ENCODE measurements at regions not wholly inside any gene's neighbourhood (a gene's known extent, or its start where the extent isn't known, plus 50 kb on each side); places are given as distances from the start of the nearest gene placed in this dataset.

- no peak for DNase-seq (ENCODE audit: low read depth)
These were observed 325.2 kb downstream of the MN1 start for GRCh38 chr22:27476318-27476717.

DNA sequence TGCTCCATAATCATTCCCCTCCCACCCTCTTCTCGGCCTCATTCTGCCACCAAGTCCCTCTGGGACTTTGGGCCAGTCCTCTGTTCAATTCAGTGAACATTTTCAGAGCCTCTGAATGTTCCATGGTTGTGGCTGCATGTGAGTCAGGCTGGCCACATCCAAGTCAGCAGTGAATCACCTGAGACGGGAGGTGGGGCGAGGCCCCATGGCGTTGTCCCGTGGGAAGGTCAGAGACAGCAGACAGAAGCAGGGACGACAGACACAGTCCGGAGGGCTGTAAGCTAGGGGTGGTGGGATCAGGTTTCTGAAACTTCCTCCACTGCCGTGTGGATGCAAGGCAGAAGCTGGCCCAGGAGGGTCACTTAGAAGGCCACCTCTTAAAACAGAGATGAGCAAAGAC lies 324.8 kb downstream of the MN1 start:
- no peak for DNase-seq (ENCODE audit: low read depth)

DNA sequence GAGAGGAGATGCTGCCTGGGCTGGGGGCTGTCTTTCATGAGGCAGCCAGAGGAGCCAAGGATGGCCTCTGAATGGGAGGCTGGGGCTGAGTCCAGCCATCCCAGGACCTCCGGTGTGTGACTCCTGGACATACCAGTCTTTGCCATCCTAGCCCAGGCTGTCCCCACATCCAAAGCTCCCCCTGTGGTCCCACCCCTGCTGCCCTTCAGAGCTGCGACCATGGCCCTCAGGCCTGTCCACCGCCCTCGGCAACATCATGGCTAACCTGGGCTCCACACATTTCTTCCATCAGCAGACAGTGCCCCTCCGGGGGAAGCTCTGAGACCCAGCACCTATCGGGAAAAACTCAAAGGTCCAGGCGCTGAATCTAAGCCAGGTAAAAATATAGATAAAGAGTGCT lies 324.4 kb downstream of the MN1 start:
- no peak for DNase-seq (ENCODE audit: low read depth)

DNA sequence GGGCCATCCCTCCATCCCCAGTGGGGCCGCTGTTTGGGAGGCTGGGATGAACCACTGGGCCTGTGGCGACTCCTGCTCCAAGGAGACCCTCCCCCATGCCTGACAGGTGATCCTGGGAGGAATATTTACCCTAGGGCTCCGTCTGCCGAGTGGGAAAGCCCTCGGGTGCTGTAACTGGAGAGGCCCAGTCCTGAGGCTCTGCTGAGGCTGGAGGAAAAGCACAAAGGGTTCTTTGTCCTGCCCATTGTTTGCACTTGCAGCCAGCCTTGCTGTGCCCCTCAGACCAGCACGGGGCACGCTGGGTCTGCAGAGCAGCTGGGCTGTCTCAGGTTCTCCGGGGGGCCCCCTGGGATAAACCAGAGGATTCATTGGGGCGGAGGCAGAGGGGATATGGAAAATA lies 321.1 kb downstream of the MN1 start:
- no peak for DNase-seq (ENCODE audit: low read depth)

DNA sequence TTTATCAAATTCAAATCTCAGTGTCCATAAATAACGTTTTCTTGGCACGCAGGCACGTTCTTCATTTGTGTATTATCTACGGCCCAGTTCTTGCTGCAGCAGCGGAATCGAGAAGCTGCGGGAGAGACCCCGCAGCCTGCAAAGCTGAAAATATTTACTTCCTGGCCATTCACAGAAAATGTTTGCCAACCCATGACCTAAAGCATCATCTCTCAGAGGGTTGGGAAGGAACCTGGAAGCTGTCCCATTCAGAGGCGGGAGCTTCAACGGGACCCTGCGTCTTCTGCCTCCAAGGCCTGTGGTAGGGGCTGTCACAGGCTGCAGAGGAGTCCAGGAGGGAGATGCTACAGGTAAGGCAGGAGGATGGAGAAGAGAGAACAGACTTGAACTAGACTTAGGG lies 319.2 kb downstream of the MN1 start:
- DNase-seq (ENCODE audit: low read depth) = no peak

DNA sequence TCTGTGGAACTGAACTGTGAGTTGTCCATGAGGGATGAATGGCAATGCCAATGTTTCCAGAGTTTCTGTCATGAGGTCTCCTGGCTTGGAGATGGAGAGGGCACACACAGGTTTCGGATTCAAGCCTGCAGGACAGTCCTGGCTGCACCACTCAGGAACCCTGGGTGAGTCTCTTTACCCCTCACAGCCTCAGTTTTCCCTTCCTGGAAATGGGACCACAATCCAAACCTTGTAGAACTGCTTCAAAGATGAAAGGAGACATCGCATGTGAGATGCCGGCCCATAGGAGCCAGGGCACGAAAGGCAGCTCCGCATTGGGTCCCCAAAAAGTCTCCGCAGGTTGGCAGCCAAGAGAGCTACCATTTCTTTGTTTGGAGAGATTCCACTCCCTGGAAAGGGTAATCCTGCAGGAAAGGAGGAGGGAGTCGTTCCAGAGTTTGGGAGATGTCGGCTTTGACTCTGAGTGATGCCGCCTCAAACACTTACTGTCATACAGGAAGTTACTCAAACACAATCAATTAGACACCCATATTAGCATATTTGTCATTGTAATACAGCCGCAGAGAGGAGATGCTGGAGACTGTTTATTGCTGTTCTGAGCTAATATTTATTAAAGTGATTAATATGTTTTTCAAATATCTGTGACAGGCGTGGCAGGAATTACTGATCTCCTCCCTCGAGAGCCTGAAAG lies 318.3 kb downstream of the MN1 start:
- DNase-seq (ENCODE audit: low read depth) = no peak

DNA sequence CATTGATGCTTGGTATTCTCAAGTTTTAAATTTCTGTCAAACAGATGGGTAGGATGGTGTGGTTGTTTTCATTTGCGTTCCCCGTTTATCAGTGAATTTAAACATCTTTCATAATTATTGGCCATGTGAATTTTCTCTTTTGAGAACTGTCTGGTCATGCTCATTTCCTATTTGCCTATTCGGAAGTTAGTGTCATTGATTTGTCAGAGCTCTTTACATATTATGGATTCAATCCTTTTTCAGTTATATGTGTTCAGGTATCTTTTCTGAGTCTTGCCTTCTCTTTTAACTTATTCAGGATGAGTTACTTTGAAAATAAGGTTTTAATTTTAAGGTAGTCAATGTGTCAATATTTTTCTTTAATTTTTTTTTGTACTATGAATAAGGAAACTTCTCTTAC lies 315.7 kb downstream of the MN1 start:
- no peak for DNase-seq (ENCODE audit: low read depth)

GRCh38 chr22:27487600-27488452 lies 313.7 kb downstream of the MN1 start:
- DNase-seq (ENCODE audit: low read depth) = no peak

GRCh38 chr22:27488456-27489177 lies 312.9 kb downstream of the MN1 start:
- DNase-seq (ENCODE audit: low read depth) = no peak

DNA sequence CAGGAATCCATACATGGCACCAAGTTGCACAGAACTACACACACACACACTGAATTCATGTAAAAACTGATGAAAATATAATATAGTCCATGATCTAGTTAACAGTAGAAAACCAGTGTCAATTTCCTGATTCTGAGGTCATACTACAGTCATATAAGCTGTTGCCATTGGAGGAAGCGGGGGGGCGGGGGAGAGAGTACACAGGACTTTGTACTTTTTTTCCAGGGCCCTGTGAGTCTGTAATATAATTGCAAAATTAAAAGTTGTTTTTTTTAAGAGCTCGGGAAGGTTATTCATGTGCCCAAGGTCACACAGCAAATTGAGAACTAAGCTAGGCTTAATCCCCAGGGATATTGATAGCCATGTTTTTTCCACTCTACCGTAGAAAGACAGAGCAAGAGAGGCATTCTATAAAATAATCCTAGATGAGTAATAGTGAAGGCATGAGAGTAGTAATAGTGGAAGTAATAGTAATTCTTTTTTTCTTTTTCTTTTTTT lies 312.3 kb downstream of the MN1 start:
- DNase-seq (ENCODE audit: low read depth) = no peak

GRCh38 chr22:27490080-27490479 lies 311.5 kb downstream of the MN1 start:
- no peak for DNase-seq (ENCODE audit: low read depth)

- DNase-seq (ENCODE audit: low read depth) = no peak
These were observed 309.7 kb downstream of the MN1 start for GRCh38 chr22:27491888-27492287.

DNA sequence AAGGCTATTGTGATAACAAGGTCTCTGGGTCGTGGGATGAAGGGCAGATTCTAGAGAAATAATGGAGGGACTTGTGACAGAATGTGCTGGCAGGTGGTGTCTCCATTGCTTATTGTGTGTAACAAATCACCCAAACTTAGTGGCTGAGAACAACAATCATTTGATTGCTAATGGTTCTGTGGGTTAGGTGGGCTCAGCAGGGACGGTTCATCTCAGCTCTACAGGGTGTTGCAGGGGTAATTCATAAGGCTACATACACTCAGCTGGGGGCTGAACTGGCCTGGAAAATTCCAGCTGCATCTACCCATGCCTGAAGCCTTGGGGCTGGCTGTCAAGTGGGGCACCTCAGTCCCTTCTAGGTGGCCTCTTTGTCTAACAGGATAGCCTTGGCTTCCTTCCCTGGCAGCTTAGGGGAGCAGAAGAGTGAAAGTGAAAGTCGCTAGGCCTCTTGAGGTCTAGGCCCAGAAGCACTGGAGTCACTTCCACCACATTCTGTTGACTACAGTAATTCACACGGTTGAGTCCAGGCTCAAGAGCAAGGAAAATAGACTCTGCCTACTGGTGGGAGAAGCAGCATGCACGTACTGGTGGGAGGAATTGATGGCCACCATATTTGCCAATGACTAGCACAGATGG lies 308.9 kb downstream of the MN1 start:
- no peak for DNase-seq (ENCODE audit: low read depth)

DNA sequence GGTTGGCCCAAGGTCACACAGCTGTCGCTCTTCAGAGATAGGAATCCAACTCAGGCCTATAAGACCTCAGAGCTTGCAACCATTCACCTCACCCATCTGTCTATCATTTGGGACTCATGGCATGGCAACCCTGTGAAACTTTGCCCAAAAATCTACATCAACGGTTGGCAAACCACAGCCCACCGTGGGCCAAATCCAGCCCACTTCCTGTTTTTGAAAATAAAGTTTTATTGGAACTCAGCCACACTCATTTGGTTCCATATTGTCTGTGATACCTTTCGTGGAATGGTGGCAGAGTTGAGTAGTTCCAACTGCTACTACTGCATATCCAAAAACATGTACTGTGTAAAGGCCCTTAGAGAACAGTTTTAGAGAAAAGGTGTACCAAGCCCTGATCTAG lies 307.8 kb downstream of the MN1 start:
- no peak for DNase-seq (ENCODE audit: low read depth)

DNA sequence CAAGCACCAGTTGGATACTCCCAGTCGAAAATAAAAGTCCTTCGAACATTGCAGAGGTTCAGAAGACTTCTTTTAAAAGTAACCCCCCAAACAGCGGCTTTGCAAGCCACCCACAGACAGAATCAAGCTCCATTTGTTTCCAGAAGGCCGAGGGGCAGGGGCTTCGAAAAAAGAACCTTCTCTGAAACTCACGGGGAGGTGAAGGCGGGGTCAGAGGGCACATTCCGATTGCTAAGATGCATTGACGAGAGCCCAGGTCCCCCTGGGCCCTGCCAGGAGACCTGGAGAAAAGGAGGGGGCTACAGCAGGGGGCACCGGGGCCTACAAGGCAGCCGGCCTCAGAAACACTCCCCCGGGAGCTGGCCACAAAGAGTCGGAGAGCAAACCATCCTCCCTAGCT lies 306.8 kb downstream of the MN1 start:
- DNase-seq (ENCODE audit: low read depth) = no peak

DNA sequence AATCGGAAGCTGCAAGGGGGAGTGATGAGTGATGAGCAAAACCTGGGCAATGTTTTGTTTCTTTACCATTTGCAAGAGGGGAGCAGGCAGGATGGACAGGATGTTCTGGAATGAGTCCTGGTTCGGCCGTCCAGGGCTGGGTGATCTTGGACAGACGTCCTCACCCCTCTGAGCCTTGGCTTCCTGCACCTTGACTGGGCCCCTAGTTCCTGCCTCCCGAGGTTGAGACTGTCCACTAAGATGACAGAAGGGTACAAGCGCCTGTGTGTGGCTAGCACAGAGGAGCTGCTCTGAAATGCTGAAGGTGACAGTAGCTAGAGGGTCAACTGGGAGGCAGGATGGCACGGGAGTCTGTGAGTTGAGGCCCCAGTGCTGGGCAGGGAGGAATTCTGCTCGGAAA lies 306.2 kb downstream of the MN1 start:
- no peak for DNase-seq (ENCODE audit: low read depth)

GRCh38 chr22:27499121-27499520 lies 302.4 kb downstream of the MN1 start:
- DNase-seq (ENCODE audit: low read depth) = no peak

DNA sequence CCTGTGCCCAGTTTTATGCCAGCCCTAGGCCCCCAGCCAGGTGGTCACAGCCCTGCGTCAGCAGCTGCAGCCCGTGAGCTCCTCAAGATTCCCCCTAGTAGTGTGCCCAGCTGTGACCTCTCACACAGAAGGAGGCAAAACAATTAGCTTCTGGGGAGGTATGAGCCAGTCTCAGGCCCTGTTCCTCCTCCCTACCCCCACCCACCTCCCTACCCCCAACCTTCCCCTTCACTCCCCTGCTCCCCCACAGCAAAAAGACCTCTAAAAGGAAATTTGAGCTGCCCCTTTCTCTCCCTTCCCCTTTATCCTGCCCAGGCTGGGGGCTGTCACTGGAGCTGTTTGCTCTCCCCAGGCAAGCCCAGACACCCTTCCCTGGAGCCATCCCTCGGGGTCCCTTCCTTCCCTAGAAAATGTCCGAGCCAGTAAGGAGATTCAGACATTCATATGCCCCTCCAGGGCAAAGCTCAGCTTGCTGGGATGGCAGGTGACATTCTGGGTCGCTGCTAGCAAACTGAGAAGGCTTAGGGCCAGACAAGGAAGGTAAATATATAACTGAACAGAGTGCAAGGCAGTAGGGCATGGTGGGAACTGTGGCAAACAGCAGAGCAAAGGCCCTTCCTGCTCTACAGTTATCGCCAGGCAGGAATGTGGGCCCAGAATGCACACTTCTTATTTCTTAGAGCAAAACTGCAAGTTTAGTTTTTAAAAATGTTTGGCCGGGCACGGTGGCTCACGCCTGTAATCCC lies 300.2 kb downstream of the MN1 start:
- no peak for DNase-seq (ENCODE audit: low read depth)

- DNase-seq (ENCODE audit: low read depth) = no peak
These were observed 299.2 kb downstream of the MN1 start for GRCh38 chr22:27502327-27502726.

- no peak for DNase-seq (ENCODE audit: low read depth)
These were observed 296.9 kb downstream of the MN1 start for GRCh38 chr22:27504360-27505253.

All from stimulated activated CD8-positive, alpha-beta memory T cell treated with anti-CD3 and anti-CD28 coated beads, Interleukin-15, amount 100 ng/mL, for 24 hours (primary cell).